ENCODE measurements at regions not wholly inside any gene's neighbourhood (a gene's known extent, or its start where the extent isn't known, plus 50 kb on each side); places are given as distances from the start of the nearest gene placed in this dataset.

GRCh38 chr1:30012455-30013440 is 710.6 kb downstream of the MATN1 start:
- ChIA-PET CTCF (no interaction called here), POLR2A (no interaction called here), RAD21 (ENCODE audit: unreplicated experiment) (no interaction called here), SMC1A (ENCODE audit: uncharacterized antibody, unreplicated experiment) (interaction anchor here (0.6 kb wide), 1 partner anchor 39 kb away, joined by 3 read pairs; no protein-coding TSS in a partner anchor)
- Histone ChIP-seq H2AFZ (ENCODE audit: control insufficient read depth, low read depth, low read length) (no peak overlapping the region), H4K20me1 (ENCODE audit: control insufficient read depth, insufficient read depth) (no peaks in the 10 kb centered on the region), H3K36me3 (ENCODE audit: control insufficient read depth in 2 of 2, insufficient read depth in 2 of 2, low read length in 1 of 2) (no peaks in the 10 kb centered on the region), H3K4me3 (no peak overlapping the region), H3K27me3 (replicated peaks in 1 of 2; ENCODE audit: control insufficient read depth in 2 of 2, insufficient read depth in 2 of 2, low read length in 1 of 2) (no peaks in the 10 kb centered on the region), H3K9me3 (replicated peaks; ENCODE audit: control insufficient read depth, insufficient read depth, low read length) (no peaks in the 10 kb centered on the region), H3K4me2 (ENCODE audit: control insufficient read depth, insufficient read depth) (no peak overlapping the region), H3K27ac (ENCODE audit: control insufficient read depth, insufficient read depth) (no peak overlapping the region), H3K4me1 (ENCODE audit: control insufficient read depth, insufficient read depth, low read length) (no peaks in the 10 kb centered on the region), H3K9ac (ENCODE audit: control insufficient read depth, insufficient read depth, low read length) (no peak overlapping the region), H3K79me2 (ENCODE audit: control insufficient read depth, insufficient read depth, low read length) (no peaks in the 10 kb centered on the region)
- DNase-seq (ENCODE audit: low read depth, low spot score) (no peak), FAIRE-seq (no peak), ATAC-seq (no peak)
- TF ChIP-seq YY1 (IDR thresholded peaks at IDR 0.05; ENCODE audit: low read depth, low read length) (no peak), BCL11A (IDR thresholded peaks at IDR 0.05; ENCODE audit: low read depth, low read length) (no peak), HDAC6 (IDR thresholded peaks at IDR 0.05; ENCODE audit: unreplicated experiment) (no peak), MTA2 (IDR thresholded peaks at IDR 0.05; ENCODE audit: low read depth) (no peak), NBN (IDR thresholded peaks at IDR 0.05) (no peak), ESRRA (IDR thresholded peaks at IDR 0.05; ENCODE audit: low read length) (no peak), EP300 (IDR thresholded peaks at IDR 0.05; ENCODE audit: borderline replicate concordance in 1 of 2, control insufficient read depth in 1 of 2, low read depth in 2 of 2, low read length in 2 of 2) (no peak), PML (IDR thresholded peaks at IDR 0.05; ENCODE audit: low read length) (no peak), POU2F2 (IDR thresholded peaks at IDR 0.05; ENCODE audit: borderline replicate concordance, low read depth, low read length) (no peak), SUPT20H (IDR thresholded peaks at IDR 0.05; ENCODE audit: borderline replicate concordance, control insufficient read depth, low read depth, low read length) (no peak), HDGF (IDR thresholded peaks at IDR 0.05) (no peak), RBBP5 (conservative IDR thresholded peaks at IDR 0.05) (no peak), CBFB (IDR thresholded peaks at IDR 0.05; ENCODE audit: low read depth) (no peak), MLLT1 (IDR thresholded peaks at IDR 0.05) (no peak), SMAD1 (IDR thresholded peaks at IDR 0.05; ENCODE audit: low read depth, partially characterized antibody) (no peak), PKNOX1 (IDR thresholded peaks at IDR 0.05) (no peak), ELK1 (IDR thresholded peaks at IDR 0.05; ENCODE audit: low read depth, low read length) (no peak), STAT3 (IDR thresholded peaks at IDR 0.05; ENCODE audit: low read depth, low read length) (no peak), KDM1A (IDR thresholded peaks at IDR 0.05; ENCODE audit: borderline replicate concordance) (no peak), SRF (IDR thresholded peaks at IDR 0.05; ENCODE audit: low read depth in 2 of 2, low read length in 2 of 2) (no peak)
- BruUV-seq (replicated peaks), result no TSS peak
- 0% methylated on average over 7 of the region's 7 CpGs for WGBS (ENCODE audit: insufficient coverage, insufficient replicate concordance, low lambda C conversion rate, missing lambda C conversion rate)
- intact Hi-C loops (cut with micrococcal nuclease; ENCODE audit: unreplicated experiment), result no loop called here
- in situ Hi-C loops (cut with MboI), result no loop called here
